ENCODE measurements at regions not wholly inside any gene's neighbourhood (a gene's known extent, or its start where the extent isn't known, plus 50 kb on each side); places are given as distances from the start of the nearest gene placed in this dataset.

DNA sequence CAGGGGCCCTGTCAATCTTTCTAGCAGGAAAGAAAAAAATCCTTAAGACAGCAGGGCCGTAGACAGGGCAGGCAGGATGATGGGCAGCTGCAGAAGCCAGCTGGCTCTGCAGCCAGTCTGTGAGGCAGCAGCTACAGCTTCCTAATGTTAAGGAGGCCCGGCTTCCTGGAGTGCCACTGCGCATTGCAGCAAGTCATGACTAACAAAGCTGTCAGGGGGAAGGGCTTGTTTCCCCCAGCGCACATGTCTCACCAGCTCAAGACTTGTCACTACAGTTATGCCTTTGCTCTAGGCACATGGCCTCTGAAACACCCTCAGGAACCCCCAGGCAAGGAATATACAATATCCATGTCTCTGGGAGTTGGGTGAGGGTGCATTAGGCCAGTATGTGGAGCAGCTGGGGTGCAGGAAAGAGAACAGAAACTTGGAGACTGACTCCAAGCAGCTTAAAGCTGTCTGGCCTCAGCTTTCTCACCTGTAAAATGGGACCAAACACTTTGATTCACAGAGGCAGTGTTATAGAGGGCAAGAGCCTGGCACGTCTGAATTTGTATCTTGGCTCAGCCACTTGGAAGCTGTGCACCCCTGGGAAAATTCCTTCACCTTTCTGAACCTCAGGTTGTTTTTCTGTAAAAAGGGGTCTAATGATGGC, 220.0 kb downstream of the HAPSTR1 start:
- TF ChIP-seq, protein P1, sequence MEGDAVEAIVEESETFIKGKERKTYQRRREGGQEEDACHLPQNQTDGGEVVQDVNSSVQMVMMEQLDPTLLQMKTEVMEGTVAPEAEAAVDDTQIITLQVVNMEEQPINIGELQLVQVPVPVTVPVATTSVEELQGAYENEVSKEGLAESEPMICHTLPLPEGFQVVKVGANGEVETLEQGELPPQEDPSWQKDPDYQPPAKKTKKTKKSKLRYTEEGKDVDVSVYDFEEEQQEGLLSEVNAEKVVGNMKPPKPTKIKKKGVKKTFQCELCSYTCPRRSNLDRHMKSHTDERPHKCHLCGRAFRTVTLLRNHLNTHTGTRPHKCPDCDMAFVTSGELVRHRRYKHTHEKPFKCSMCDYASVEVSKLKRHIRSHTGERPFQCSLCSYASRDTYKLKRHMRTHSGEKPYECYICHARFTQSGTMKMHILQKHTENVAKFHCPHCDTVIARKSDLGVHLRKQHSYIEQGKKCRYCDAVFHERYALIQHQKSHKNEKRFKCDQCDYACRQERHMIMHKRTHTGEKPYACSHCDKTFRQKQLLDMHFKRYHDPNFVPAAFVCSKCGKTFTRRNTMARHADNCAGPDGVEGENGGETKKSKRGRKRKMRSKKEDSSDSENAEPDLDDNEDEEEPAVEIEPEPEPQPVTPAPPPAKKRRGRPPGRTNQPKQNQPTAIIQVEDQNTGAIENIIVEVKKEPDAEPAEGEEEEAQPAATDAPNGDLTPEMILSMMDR (IDR thresholded peaks at IDR 0.05; ENCODE audit: low read depth, low read length) = no peak
- no peak overlapping the region for H3K4me3 ChIP-seq (replicated peaks in 1 of 2; ENCODE audit: low read depth in 2 of 2, low read length in 2 of 2)
- DNase-seq (ENCODE audit: low read depth in 2 of 2) = no peak

DNA sequence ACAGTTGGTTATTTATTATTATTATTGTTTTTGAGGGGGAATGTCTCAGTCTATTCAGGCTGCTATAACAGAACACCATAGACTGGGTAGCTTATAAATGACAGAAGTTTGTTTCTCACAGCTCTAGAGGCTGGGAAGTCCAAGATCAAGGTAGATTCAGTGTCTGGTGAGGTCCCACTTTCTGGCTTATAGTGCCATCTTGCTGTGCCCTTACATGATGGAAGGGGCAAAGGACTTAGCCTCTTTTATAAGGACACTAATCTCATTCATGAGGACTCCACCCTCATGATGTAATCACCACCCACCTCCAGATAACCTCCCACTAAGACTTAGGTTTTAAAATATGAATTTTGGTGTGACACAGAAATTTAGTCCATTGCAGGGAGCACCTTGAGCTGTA, 224.6 kb downstream of the HAPSTR1 start:
- DNase-seq (ENCODE audit: low read depth in 2 of 2) = no peak
- no peak overlapping the region for H3K4me3 ChIP-seq (replicated peaks in 1 of 2; ENCODE audit: low read depth in 2 of 2, low read length in 2 of 2)
- TF ChIP-seq, protein P1 (IDR thresholded peaks at IDR 0.05; ENCODE audit: low read depth, low read length) = no peak

- DNase-seq (ENCODE audit: low read depth in 2 of 2) = no peak
- H3K4me3 ChIP-seq (replicated peaks in 1 of 2; ENCODE audit: low read depth in 2 of 2, low read length in 2 of 2) = no peak overlapping the region
- TF ChIP-seq, protein P1 (IDR thresholded peaks at IDR 0.05; ENCODE audit: low read depth, low read length) = no peak
Measured at GRCh38 chr16:9316615-9317014, 225.2 kb downstream of the HAPSTR1 start.

DNA sequence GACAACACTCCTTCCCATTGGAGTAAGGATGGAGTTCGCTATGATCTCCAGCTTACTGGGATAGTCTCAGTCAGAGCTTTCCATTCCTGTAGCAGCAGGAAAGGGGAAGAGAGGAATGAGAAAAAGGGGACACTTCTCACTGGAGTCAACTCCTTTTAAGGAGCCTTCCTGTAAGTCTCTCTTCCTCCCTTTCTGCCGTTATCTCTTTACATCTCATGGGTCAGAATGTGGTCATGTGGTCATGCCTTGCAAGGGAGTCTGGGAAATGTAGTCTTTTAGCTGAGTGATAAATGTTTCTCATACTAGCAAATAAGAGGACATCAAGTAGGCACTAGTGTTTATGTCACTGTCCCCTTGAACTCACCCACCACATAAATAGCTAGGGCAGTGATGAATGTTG, 227.3 kb downstream of the HAPSTR1 start:
- TF ChIP-seq, protein P1 (IDR thresholded peaks at IDR 0.05; ENCODE audit: low read depth, low read length) = no peak
- H3K4me3 ChIP-seq (replicated peaks in 1 of 2; ENCODE audit: low read depth in 2 of 2, low read length in 2 of 2) = no peak overlapping the region
- no peak for DNase-seq (ENCODE audit: low read depth in 2 of 2)

- TF ChIP-seq, protein P1 (IDR thresholded peaks at IDR 0.05; ENCODE audit: low read depth, low read length) = no peak
- no peak for DNase-seq (ENCODE audit: low read depth in 2 of 2)
- no peak overlapping the region for H3K4me3 ChIP-seq (replicated peaks in 1 of 2; ENCODE audit: low read depth in 2 of 2, low read length in 2 of 2)
Measured at GRCh38 chr16:9322769-9323168, 231.3 kb downstream of the HAPSTR1 start.

- DNase-seq (ENCODE audit: low read depth in 2 of 2) = no peak
- H3K4me3 ChIP-seq (replicated peaks in 1 of 2; ENCODE audit: low read depth in 2 of 2, low read length in 2 of 2) = no peak overlapping the region
- TF ChIP-seq, protein P1 (IDR thresholded peaks at IDR 0.05; ENCODE audit: low read depth, low read length) = no peak
Measured at GRCh38 chr16:9323170-9323569, 231.7 kb downstream of the HAPSTR1 start.

DNA sequence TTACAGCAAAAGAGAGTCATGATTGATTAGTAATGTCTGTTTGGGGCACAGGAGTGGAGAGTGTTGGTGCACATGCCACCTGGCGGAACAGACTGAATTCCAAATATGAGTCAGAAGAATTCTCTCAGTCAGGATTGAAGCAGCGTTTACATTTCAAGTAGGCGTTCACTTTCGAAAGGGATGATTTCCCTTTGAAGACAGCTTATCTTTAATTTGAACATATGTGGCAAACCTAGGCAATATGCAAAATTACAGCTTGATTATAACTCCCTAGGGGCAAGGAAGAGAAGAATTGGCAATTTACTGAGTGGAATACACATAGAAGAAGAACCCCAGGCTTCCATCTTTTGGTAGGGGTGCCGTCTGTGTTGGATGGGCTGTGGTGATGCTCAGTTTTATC, 235.8 kb downstream of the HAPSTR1 start:
- no peak for DNase-seq (ENCODE audit: low read depth in 2 of 2)
- no peak overlapping the region for H3K4me3 ChIP-seq (replicated peaks in 1 of 2; ENCODE audit: low read depth in 2 of 2, low read length in 2 of 2)
- TF ChIP-seq, protein P1 (IDR thresholded peaks at IDR 0.05; ENCODE audit: low read depth, low read length) = no peak
